NOMO-1 treated with dmso at 0.1 percent for 144 hours (cell line): ENCODE measurements at regions not wholly inside any gene's neighbourhood (a gene's known extent, or its start where the extent isn't known, plus 50 kb on each side); places are given as distances from the start of the nearest gene placed in this dataset.

Source experiments
- DNase-seq: peaks from one replicate; lab custom pipeline; 2025; ENCODE audit not compliant: unreplicated experiment; lab: John Stamatoyannopoulos, UW

DNA sequence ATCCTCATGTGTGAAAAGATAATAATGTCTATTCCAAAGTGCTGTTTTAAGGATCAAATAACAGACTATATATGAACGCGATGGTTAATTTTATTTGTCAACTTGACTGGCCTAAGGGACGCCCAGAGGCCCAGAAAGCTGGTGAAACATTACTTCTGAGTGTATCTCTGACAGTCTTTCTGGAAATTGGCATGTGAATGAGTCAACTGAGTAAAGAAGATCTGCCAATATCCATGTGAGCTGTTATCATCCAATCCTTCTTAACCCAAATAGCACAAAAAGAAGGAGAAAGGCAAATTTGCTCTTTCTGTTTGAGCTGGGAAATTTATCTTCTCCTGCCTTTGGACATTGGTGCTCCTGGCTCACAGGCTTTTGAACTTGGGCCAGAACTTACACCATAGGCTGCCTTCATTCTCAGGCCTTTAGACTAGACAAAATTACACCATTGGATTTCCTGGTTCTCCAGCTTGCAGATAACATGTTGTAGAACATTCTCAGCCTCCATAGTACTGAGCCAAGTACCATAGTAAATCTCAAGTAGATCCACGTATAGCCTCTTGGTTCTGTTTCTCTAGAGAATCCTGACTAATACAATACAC is 114.7 kb upstream of the DOCK10 start:
- no peak for DNase-seq

DNA sequence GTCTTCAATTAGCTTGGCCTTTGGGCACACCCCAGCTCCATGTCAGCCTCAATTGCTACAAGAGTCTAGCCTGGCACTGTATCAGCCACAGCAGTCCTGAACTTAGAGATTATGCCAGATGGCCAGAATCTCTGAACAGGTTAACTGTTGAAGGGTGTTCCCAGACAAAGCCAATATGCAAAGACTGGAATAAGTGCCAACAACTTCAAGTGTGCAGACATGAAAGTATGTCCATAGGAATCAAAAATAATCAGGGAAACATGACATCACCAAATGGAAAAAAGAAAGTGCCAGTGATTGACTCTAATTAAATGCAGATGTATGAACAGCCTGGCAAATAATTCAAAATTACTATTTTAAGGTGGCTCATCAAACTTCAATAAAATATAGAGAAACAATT is 98.5 kb upstream of the DOCK10 start:
- no peak for DNase-seq

DNA sequence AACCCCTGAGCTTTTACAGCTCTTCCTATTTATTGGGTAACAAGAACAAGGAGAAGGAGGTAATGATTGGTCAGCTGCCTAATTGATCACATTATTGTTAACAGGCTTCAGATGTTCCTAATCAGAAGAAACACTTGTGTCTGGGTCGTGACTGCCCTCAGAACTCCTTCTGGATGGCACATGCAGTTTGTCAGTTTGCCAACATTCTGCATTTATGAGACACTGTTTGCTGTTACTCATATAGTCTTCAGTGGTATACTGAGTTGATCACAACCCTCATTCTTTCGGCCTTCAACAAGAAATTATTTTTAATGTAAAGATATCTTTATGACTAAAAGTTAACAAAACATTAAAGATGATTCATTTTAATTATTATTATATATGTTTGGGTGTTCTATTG is 95.7 kb upstream of the DOCK10 start:
- no peak for DNase-seq

DNA sequence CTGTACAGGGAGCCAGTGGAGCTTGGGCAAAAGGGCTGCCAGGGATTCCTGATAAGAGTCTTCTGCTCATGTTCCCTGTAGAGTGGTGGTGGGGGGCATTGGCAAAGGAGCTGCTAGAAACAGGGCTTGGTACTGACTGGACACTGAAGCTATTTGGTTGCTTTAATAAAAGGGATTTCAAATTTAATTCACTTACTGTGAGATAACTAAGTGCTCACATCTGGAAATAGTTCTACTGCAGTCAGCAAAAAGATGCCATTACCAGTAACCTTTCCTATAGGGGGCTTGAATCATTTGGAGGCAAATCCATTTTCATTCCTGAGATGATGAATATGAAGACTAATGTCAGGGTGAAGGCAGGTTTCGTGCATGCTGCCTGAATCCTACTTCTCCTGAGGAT is 94.3 kb upstream of the DOCK10 start:
- DNase-seq = no peak

- DNase-seq = no peak
Measured at GRCh38 chr2:225131898-225132297, 89.6 kb upstream of the DOCK10 start.

DNA sequence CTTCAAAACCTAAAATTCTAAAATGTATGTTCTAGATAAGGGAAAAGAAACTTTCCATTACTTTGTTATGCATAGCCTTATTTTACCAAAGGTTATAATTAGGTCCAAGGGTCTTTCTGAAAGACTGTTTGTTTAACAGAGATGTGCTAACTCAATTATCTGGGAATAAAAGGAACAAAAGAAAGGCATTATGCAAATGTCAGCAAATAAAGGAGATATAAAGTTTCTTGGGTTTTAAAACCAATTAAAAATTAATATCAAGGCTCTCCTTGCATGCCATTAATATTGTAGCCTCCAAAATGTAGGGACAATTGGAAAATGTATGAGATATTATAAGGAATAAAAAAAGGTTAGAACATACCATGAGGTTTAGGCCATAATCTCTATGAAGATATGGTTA is 87.8 kb upstream of the DOCK10 start:
- no peak for DNase-seq

GRCh38 chr2:225124311-225125017 is 82.2 kb upstream of the DOCK10 start:
- no peak for DNase-seq

DNA sequence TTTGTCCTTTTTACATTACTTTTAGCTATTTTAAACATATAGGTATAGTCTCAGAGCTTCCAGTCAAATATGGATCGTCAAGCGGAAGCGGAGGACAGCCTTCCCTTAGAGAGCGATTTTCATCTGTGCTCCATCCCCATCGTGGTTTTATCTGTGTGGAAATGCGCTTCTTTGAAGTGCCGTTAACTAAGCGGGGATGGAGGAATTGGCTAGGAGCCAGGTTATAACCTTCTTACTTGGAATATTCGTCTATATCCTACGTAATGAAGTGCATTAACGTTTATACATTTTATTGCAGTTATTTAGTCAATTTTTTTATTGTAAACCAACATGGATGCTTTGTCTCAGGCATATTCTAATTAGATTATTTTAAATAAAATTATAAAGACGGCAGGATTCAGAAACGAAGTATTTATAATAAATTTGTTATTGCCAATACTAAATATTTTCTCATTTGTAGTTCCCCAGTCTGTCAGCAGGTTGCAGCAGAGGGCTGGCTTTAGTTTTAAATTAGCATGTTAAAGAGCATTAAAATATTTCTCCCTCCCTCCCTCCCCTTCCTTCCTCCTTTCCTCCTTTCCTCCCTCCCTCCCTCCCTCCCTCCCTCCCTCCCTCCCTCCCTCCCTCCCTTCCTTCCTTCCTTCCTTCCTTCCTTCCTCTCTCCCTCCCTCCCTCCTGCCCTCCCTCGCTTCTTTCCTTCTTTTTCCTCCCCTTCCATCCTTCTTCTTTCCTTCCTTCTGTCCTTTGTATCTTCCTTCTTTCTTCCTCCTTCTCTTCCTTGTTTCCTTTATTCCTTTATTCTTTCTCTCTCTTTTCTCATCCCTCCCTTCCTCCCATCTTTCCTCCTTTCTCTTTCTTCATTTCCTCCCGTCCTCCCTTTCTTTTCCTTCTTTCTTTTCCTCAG is 80.6 kb upstream of the DOCK10 start:
- DNase-seq = no peak

DNA sequence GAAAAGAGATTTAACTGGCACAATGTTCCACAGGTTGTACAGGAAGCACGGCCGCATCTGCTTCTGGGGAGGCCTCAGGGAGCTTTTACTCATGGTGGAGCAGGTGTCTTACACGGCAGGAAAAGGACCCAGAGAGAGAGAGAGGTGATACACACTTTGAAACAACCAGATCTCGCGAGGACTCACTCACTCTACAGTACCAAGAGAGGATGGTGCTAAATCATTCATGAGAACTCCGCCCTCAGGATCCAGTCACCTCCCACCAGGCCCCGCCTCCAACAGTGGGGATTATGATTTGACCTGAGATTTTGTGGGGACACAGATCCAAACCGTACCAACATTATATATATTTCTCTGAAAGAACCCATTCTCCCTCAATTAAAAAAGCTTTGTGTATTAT is 79.7 kb upstream of the DOCK10 start:
- DNase-seq = no peak

- DNase-seq = no peak
Measured at GRCh38 chr2:225120186-225120585, 77.9 kb upstream of the DOCK10 start.

DNA sequence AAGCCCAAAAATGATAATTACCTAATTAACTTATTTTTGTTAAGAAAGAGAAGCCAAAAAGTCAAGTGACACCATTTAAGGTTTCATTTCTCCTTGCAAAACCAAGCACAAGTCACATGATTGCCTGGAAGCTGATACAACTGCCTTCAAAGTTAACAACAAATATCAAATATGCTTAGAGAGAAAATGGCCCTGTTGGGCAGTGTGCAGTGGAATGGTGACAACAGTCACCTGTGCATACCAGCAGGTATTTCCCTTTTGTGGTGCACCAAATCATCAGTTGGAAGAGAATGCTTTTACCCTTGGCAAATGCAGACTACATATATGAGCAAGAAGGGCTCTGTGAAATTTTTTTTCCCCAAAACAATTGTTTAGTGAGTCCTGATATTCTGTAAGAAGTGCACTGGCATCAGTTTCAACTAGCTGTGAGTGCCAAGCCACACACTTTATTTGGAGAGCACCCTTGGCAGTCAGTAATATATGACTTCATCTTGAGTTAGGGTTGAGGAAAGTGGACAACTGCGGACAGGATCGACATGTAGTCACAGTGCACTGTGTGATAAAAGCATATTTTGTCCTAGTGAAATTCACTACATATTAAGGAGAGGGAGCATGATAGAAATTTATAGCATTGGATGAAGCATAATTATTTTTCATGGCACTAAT is 74.9 kb upstream of the DOCK10 start:
- peak; percentile 3 for DNase-seq

DNA sequence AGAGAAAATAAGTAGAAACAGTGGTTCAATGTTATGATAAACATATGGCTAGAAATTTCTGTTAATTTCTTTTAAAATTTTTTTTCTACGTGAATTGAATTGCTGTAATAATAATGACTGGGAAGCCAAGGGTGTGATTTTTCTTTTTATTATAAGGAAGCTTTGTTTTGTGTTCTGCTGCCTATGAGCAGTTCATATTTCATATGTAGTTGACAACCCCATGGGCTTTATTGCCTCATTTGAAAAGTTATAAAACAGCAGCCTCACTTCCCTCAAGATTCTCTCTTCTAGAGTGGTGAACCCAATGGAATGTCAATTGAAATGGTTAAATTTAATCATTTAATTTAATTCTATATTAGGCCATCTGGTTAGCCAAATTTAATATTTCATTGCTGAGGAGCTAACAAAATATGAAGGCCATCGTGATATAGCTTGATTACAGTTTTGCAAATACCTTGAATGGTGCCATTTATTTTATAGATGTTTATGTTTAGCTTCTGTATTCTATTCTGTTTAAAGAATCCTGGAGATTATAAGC is 72.6 kb upstream of the DOCK10 start:
- DNase-seq = no peak

- no peak for DNase-seq
Measured at GRCh38 chr2:225113371-225114015, 71.2 kb upstream of the DOCK10 start.

DNA sequence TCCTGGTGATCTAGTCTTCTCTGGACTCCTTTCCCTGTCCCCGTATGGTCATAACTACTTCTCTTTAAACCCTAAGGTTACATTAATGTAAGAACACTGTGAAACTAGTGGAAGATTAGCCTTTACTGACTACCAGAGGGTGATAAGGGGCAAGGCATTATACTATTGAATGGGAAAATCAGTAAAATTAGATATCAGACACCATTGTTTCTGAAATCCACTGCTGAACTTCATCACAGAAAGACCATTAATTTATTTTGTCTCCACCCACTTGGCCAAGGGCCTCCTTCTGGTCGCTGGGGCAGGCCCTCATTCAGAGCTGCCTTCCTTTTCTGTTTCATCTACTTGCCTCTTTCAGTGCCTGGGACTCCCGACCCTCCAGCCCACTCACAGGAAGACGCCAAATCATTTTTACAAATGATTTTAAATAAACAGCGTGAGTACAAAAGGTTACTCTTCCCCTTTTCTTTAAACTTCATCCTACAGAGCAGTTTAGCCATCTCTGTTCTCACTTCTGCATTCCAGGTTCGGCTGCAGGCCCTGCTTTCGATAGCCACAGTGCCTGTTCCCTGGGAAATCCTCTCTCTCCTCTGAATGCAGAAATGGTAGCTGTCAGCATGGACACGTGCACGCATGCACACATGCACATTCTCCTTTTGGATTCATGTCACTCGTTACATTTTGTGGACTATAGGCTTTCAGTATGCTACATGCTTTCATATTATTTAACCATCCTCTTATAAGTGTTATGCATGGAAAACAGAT is 70.3 kb upstream of the DOCK10 start:
- peak; percentile 76 for DNase-seq

- DNase-seq = no peak
Measured at GRCh38 chr2:225108805-225109204, 66.5 kb upstream of the DOCK10 start.

- DNase-seq = no peak
Measured at GRCh38 chr2:225104971-225105370, 62.7 kb upstream of the DOCK10 start.

- DNase-seq = no peak
Measured at GRCh38 chr2:225104321-225104720, 62.1 kb upstream of the DOCK10 start.

DNA sequence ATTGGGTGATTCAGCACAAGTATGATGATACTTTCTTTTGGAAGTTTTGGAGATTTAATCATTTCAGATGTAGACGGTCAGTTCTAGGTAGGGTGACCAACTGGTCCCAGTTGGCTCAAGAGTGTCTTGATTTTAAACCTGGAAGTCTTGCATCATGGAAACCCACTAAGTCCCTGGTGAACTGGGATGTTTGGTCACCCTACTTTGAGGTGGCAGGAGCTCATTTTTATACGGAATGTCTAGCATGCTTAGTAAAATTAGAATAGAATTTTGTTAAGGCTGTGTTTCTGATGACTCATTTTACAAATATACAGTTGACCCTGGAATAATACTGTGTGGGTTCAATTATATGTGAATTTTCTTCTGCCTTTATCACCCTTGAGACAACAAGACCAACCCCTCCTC is 61.5 kb upstream of the DOCK10 start:
- DNase-seq = no peak

DNA sequence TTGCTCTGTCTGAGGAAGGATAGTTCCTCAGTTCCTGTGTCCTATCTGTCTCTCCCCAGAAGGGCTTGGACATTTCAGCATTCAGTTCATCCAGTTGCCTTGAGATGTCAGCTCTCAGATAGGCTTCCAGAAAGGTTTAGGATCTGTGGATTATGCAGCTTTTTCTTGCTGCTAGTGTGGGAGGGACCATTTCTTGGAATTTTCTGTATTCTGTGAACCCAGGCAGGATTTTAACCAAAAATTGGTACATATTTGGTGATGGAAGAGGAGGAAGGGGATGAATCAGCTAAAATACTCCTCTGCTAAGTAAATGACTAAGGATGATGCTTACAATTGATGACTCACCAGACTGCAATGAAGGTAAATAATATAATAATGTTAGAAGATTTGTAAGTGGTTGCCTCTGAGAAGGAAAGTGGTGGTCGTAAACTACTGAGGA is 58.6 kb upstream of the DOCK10 start:
- DNase-seq = no peak

DNA sequence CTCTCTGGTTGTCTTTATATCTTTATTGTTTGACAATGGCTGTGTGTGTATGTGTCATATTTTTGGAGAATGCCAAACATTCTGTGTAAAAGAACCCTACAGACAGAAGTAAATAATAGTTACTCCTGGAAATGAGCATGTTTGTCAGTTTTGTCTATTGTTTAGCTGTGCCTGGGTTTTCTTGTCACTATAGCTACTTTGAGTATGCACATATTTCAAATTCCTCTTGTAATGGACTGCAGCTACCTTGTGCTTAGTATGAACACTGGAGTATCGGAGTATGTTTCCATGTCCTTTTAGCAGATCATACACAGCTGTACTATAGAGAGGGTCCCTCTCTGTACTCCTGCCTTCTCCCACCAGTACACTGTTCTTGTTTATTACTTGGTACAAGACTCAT is 58.0 kb upstream of the DOCK10 start:
- DNase-seq = no peak
